NCI-H510A treated with DMSO at 0.1 percent for 48 hours (cell line): ENCODE measurements at regions not wholly inside any gene's neighbourhood (a gene's known extent, or its start where the extent isn't known, plus 50 kb on each side); places are given as distances from the start of the nearest gene placed in this dataset.

Source experiments
- DNase-seq: peaks from one replicate; lab custom pipeline; 2025; lab: John Stamatoyannopoulos, UW

GRCh38 chr7:54956865-54957264 lies 62.0 kb upstream of the EGFR start:
- DNase-seq, result no peak

- DNase-seq, result no peak
Observed at GRCh38 chr7:54960517-54960916, 58.3 kb upstream of the EGFR start.

GRCh38 chr7:54961391-54961790 lies 57.4 kb upstream of the EGFR start:
- no peak for DNase-seq

- no peak for DNase-seq
Observed at GRCh38 chr7:54963155-54963554, 55.7 kb upstream of the EGFR start.

- DNase-seq, result no peak
Observed at GRCh38 chr7:54964136-54964535, 54.7 kb upstream of the EGFR start.

GRCh38 chr7:54967377-54967776 lies 51.4 kb upstream of the EGFR start:
- no peak for DNase-seq

- no peak for DNase-seq
Observed at GRCh38 chr7:54968018-54968417, 50.8 kb upstream of the EGFR start.
